HuH-7 (cell line): ENCODE measurements at regions not wholly inside any gene's neighbourhood (a gene's known extent, or its start where the extent isn't known, plus 50 kb on each side); places are given as distances from the start of the nearest gene placed in this dataset.

Experiments
- DNase-seq: peaks from one replicate; pipeline ENCODE4 v3.0.0; 2011; ENCODE audit warnings: low spot score

GRCh38 chr9:88733651-88734421, 198.9 kb downstream of the NXNL2 start:
- DNase-seq = no peak

GRCh38 chr9:88734527-88734926, 199.5 kb downstream of the NXNL2 start:
- no peak for DNase-seq

- no peak for DNase-seq
These were observed 201.2 kb downstream of the NXNL2 start for GRCh38 chr9:88736136-88736637.

GRCh38 chr9:88737031-88737430, 202.1 kb downstream of the NXNL2 start:
- no peak for DNase-seq

GRCh38 chr9:88737876-88738275, 202.9 kb downstream of the NXNL2 start:
- no peak for DNase-seq

GRCh38 chr9:88738709-88739108, 203.7 kb downstream of the NXNL2 start:
- DNase-seq = no peak

- DNase-seq = no peak
These were observed 204.4 kb downstream of the NXNL2 start for GRCh38 chr9:88739373-88739772.

- no peak for DNase-seq
These were observed 205.9 kb downstream of the NXNL2 start for GRCh38 chr9:88740844-88741243.

- peak; percentile 20 for DNase-seq
These were observed 206.4 kb downstream of the NXNL2 start for GRCh38 chr9:88741335-88741734.

- DNase-seq = no peak
These were observed 207.5 kb downstream of the NXNL2 start for GRCh38 chr9:88742483-88742882.

- no peak for DNase-seq
These were observed 207.9 kb downstream of the NXNL2 start for GRCh38 chr9:88742905-88743304.

- DNase-seq = no peak
These were observed 210.5 kb downstream of the NXNL2 start for GRCh38 chr9:88745276-88746001.

GRCh38 chr9:88746029-88746742, 211.2 kb downstream of the NXNL2 start:
- DNase-seq = no peak

GRCh38 chr9:88746743-88747398, 211.9 kb downstream of the NXNL2 start:
- DNase-seq = no peak

GRCh38 chr9:88747768-88748167, 212.8 kb downstream of the NXNL2 start:
- no peak for DNase-seq

- no peak for DNase-seq
These were observed 213.7 kb downstream of the NXNL2 start for GRCh38 chr9:88748566-88749261.

GRCh38 chr9:88749420-88749819, 214.4 kb downstream of the NXNL2 start:
- no peak for DNase-seq

GRCh38 chr9:88750832-88751360, 215.9 kb downstream of the NXNL2 start:
- no peak for DNase-seq

GRCh38 chr9:88751781-88752180, 216.8 kb downstream of the NXNL2 start:
- no peak for DNase-seq

GRCh38 chr9:88753691-88754367, 218.9 kb downstream of the NXNL2 start:
- no peak for DNase-seq

- no peak for DNase-seq
These were observed 219.5 kb downstream of the NXNL2 start for GRCh38 chr9:88754452-88754851.
